HG03175 (cell line): ENCODE measurements at regions not wholly inside any gene's neighbourhood (a gene's known extent, or its start where the extent isn't known, plus 50 kb on each side); places are given as distances from the start of the nearest gene placed in this dataset.
"Not testable (repeated sequence)": the region's sequence is repeated elsewhere in the genome, so short reads cannot be mapped to it uniquely, and the experiment has no call there.

Experiments used
- ATAC-seq: cut with Tn5 transposase; IDR thresholded peaks from one replicate; pipeline ENCODE4 v1.9.1; 2021; ENCODE audit warnings: mild to moderate bottlenecking, moderate library complexity; ENCODE audit not compliant: unreplicated experiment

DNA sequence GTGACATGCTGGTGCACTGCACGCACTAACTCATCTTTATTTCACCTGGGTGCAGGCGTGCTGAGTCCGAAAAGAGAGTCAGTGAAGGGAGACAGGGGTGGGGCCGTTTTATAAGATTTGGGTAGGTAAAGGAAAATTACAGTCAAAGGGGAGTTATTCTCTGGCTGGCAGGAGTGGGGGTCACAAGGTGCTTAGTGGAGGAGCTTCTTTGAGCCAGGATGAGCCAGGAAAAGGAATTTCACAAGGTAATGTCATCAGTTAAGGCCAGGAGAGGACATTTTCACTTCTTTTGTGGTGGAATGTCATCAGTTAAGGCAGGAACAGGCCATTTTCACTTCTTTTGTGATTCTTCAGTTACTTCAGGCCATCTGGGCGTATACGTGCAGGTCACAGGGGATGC is 1734.9 kb downstream of the SLITRK5 start:
- ATAC-seq, result not testable (repeated sequence)

GRCh38 chr13:89407357-89407756 is 1736.2 kb downstream of the SLITRK5 start:
- no peak for ATAC-seq

GRCh38 chr13:89432997-89433396 is 1761.8 kb downstream of the SLITRK5 start:
- ATAC-seq, result no peak

DNA sequence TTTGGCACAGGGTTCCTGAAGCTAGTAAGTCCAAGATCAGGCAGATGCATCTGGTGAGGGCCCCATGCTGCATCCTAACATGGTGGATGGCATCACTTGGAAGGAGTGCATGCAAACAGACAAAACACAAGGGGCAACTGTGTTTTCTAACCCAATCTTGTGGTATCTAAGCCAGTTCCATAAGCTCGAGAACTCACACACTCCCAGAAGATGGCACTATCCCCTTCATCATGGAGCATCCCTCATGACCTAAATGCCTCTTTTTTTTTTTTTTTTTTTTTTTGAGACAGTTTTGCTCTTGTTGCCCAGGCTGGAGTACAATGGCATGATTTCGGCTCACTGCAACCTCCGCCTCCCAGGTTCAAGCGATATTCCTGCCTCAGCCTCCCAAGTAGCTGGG is 1763.5 kb downstream of the SLITRK5 start:
- not testable (repeated sequence) for ATAC-seq

DNA sequence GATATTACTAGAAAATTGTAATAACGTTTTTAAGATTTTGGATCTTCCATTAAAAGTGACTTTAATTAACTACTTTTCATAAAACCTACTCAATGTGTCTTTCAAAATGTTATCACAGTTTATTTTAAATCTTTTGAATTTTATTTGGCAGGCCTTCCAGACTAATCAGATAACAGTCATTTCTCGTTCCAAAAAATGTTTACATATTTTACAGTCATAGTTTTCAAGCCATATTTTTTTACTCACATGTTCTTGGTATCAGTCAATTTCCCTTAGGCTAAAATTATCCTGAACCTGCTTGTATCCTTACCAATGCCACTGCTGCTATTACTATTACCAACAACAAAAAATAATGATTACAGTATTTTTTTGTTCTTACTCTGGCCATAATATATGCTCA is 1783.5 kb downstream of the SLITRK5 start:
- ATAC-seq, result no peak

- ATAC-seq, result no peak
Measured at GRCh38 chr13:89455225-89455624, 1784.1 kb downstream of the SLITRK5 start.

DNA sequence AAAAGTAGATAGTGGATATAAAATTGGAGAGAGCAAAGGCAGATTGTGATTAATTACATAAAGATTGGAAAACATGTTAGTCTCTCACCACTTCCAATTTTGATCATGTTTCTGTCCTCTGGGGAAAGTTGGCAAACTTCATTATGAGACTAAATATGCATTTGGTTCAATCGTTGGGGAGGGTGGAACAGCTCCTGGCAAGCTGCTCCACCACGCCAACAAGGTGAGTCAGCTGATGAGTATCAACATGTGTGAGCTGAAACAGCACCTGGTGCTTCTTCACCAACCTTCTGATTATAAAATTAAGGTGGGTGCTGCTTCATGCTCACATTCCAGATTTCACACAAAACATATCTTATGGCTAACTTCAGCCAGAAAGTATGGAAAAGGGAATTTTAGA is 1784.6 kb downstream of the SLITRK5 start:
- no peak for ATAC-seq

DNA sequence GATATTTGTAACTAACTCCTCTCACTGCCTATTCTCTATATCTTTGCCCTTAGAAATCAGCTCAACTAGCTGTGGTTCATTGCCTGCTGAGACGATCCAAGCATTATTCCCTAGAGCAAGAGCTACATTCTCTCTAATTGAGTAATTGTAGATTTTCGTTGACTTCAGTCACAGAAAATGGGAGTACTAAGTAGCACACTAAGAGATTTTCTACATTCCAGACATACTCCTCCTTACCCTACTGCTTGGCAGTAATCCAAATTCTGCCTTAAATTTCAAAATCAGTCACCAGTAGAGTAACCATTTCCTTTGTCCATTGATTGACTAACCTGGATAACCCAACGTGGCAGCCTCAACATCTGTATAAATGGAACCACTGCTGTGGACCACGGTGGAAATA is 1786.8 kb downstream of the SLITRK5 start:
- no peak for ATAC-seq

DNA sequence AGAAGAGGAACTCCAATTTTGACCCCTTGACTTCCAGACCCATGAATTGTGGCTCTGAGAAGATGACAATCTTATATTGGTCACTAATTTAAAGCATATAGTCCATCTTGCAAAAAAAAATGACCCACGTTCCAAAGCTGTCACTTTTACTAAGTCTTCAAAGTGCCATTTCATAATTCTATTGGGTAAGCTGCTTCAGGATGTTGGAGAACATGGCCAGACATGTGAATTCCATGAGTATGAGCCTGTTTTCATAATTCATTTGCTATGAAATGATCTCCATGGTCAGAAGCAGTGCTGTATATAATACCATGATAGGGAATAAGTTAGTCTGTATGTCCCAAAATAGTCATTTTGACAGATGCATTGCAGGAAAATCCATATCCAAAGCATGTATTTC is 1787.3 kb downstream of the SLITRK5 start:
- no peak for ATAC-seq

DNA sequence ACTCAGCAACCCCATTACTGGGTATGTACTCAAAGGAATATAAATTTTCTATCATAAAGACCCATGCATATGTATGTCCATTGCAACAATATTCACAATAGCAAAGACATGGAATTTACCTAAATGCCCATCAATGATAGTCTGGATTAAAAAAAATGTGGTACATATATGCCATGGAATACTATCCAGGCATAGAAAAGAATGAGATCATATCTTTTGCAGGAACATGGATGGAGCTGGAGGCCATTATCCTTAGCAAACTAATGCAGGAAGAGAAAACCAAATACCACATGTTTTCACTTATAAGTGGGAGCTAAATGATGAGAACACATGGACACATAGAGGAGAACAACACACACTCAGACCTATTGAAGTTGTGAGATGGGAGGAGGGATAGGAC is 1789.7 kb downstream of the SLITRK5 start:
- ATAC-seq, result not testable (repeated sequence)

- peak; percentile 62 for ATAC-seq
Measured at GRCh38 chr13:89465366-89465765, 1794.2 kb downstream of the SLITRK5 start.

DNA sequence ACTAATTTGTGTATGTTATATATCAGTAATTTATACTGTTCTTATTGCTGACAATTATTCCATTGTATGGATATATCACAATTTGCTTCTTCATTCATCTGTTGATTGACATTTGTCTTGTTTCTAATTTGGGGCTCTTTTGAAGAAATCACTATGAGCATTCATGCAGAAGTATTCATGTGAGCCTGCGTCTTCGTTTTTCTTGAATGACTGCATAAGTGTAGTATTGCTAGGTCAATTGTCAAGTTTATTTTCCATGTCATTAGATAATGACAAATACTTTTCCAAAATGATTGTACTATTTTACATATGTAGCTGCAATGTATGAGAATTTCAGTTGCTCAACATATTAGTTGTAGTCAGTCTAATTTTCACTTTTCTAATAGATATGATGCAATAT is 1796.9 kb downstream of the SLITRK5 start:
- ATAC-seq, result no peak

- ATAC-seq, result no peak
Measured at GRCh38 chr13:89470901-89471300, 1799.7 kb downstream of the SLITRK5 start.

- ATAC-seq, result no peak
Measured at GRCh38 chr13:89474432-89474831, 1803.3 kb downstream of the SLITRK5 start.

- no peak for ATAC-seq
Measured at GRCh38 chr13:89486065-89486464, 1814.9 kb downstream of the SLITRK5 start.

DNA sequence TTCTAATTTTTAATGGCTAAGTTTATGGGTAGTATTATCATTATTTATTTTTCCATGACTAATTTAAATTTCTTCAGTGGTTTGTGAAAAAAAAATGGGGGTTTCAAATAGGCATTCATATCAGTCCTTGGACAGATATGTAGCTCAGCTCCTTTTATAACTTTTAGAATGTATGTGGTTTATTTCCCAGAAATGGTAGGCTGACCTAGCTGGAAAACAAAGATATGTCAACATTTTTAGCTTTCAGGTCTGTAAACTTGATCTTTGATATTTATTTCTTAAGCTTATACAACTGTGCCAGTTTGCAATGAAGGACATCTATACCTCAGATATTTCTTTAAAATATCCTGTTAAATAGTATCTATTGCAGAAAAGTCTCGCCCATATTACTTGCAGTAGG is 1815.5 kb downstream of the SLITRK5 start:
- no peak for ATAC-seq

DNA sequence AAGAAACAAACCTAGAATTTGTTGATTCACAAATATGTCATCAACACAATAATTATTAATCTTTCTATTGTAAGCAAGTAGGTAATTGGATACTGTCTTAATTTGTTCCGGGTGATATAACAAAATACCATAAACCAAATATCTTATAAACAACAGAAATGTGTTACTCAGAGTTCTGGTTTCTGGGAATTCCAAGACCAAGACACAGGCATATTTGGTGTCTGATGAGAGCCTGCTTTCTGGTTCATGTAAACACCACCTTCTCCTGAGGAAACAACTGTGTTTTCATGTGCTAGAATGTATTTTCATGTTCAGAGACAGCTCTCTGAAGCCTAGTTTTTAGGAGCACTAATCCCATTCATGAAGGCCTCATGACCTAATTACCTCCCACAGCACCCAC is 1819.5 kb downstream of the SLITRK5 start:
- ATAC-seq, result no peak

DNA sequence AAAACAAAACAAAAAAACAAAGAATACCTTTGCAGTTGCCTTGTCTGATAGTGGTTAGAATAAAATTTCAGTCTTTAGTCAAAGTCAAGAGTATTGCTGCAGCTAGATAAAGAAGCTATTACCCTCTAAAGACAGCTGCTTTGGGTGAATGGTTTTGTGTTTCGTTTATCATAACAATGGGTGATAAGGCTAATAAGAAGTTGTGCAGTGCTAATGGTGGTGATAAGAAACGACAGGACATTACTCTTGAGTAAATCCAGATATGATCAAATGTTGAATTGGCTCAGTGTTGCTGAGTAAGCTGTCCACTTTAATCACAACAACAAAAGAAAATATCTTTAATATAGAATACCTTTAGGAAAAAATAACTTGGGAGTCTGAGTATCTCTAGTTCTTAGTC is 1825.3 kb downstream of the SLITRK5 start:
- no peak for ATAC-seq

- ATAC-seq, result no peak
Measured at GRCh38 chr13:89497658-89498057, 1826.5 kb downstream of the SLITRK5 start.

DNA sequence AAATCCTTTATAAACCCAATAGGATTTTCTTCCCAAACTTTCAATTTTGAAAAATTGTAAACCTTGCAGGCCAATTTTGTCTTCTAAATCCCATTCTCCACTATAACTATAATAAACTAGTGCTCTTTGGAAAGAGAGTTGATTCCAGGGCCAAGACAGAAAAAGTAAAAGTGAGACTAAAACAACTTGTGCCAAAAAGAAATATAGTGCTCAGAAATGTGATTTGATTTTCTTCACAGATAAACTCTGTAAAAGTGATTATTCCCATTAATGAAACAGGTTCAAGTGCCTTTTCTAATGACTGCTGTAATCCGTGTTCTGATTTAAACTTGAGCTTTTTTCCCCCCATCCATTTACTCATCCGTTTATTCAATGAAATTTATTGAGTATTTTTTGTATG is 1831.1 kb downstream of the SLITRK5 start:
- no peak for ATAC-seq

DNA sequence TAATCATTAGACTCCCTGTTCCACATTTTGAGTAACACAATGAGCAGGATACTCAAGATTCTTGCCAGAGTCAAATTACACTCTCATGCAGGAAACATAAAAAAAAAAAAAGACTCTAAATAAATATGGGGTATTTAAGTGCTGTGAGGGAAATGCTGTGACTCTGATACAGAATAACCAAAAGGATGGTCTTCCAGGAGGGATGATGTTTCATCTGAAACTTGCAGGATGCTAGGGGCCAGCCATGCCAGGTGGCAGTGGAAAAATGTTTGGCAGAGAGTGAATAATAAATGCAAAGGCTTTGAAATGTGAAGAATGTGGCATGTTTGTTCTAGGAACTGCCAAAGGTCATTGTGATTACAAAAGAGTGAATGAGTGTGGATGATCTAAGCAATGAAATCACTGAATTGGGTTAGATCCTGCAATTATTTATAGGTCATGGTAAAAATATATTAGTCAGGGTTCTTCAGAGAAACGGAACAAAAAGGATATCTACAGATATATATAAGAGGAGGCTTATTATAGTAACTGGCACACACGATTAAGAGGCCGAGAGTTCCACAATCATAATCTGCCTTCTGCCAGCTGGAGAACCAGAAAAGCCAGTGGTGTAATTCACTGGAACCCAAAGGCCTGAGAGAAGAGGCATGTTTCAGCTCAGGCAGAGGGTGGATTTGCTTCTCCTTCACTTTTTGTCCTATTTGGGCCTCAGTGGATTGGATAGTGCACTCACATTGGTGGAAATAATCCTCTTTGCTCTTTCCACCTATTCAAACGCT is 1832.8 kb upstream of the MIR17HG start:
- ATAC-seq, result no peak

DNA sequence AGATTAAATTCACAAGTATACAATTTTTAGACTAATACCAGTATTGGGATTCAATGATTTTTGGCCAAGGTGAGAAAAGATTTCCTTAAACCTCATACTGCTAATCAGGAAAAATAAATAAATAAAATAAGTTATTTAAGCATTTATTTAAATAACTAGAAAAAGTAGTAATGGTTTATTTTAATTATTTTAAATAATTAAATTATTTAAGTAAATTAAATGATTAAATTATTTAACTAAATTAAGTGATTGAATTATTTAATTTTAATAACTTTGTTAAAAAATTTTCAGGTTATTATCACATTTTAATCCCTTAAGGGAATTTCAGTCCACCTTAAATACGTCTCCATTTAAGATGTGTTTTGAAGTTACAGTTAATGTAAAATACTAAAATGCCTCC is 1831.5 kb upstream of the MIR17HG start:
- no peak for ATAC-seq
